Stimulated activated naive B cell treated with anti-CD40 and anti-IgM and Interleukin-4, amounts not matched to agents 10 μg/mL and 1 μg/mL and 100 μg/mL, for 72 hours (primary cell): ENCODE measurements at regions not wholly inside any gene's neighbourhood (a gene's known extent, or its start where the extent isn't known, plus 50 kb on each side); places are given as distances from the start of the nearest gene placed in this dataset.
A peak's percentile ranks its signal among the peaks of the same experiment; 100 is the strongest.

Source experiments
- ATAC-seq, 2 donors: fragments of 150-1000 bp; cut with Tn5 transposase; replicated peaks; 2 replicates each; pipeline ENCODE4 v1.10.0; 2021; ENCODE audit warnings: moderate library complexity in 1 of 2
- DNase-seq: peaks from one replicate; pipeline ENCODE4 v3.0.0; 2021
- H3K27ac Mint-ChIP-seq: one replicate; pipeline ENCODE4 v1.8.0; 2022; ENCODE audit warnings: mild to moderate bottlenecking, mixed read lengths
- H3K27me3 Mint-ChIP-seq, 2 donors: one replicate each; pipeline ENCODE4 v1.8.0; 2022; ENCODE audit warnings: mixed read lengths in 2 of 2
- H3K36me3 Mint-ChIP-seq, 2 donors: one replicate each; pipeline ENCODE4 v1.8.0; 2022; ENCODE audit warnings: mixed read lengths in 2 of 2, mild to moderate bottlenecking in 1 of 2
- H3K4me1 Mint-ChIP-seq, 2 donors: one replicate each; pipeline ENCODE4 v1.8.0; 2022; ENCODE audit warnings: mixed read lengths in 2 of 2, mild to moderate bottlenecking in 1 of 2
- H3K4me3 Mint-ChIP-seq, 2 donors: one replicate each; pipeline ENCODE4 v1.8.0; 2022; ENCODE audit warnings: mild to moderate bottlenecking in 2 of 2, mixed read lengths in 2 of 2, moderate library complexity in 1 of 2
- H3K9me3 Mint-ChIP-seq, 2 donors: one replicate each; pipeline ENCODE4 v1.8.0; 2022; ENCODE audit warnings: mixed read lengths in 2 of 2, mild to moderate bottlenecking in 1 of 2

- Mint-ChIP-seq H3K27ac (no peak overlapping the region), H3K4me3 (no peak overlapping the region), H3K9me3 (peaks cover 0 to 2% of the 10 kb centered on the region in 2 donors), H3K27me3 (peaks cover 0 to 19% of the 10 kb centered on the region in 2 donors), H3K4me1 (no peaks in the 10 kb centered on the region), H3K36me3 (no peaks in the 10 kb centered on the region)
- ATAC-seq (no peak), DNase-seq (no peak)
Observed at GRCh38 chr6:163806755-163807499, 392.4 kb downstream of the QKI start.

- Mint-ChIP-seq H3K4me1 (no peaks in the 10 kb centered on the region), H3K27me3 (peaks cover 0 to 19% of the 10 kb centered on the region in 2 donors)
- no peak for ATAC-seq
Observed at GRCh38 chr6:163804991-163805390, 390.5 kb downstream of the QKI start.

GRCh38 chr6:163802267-163802666 is 387.7 kb downstream of the QKI start:
- Mint-ChIP-seq H3K27me3 (peaks cover 5 to 26% of the 10 kb centered on the region in 2 donors), H3K27ac (no peak overlapping the region), H3K36me3 (peaks cover 2 to 5% of the 10 kb centered on the region in 2 donors), H3K4me3 (no peak overlapping the region), H3K4me1 (no peaks in the 10 kb centered on the region), H3K9me3 (peaks cover 5 to 12% of the 10 kb centered on the region in 2 donors)
- DNase-seq (no peak), ATAC-seq (no peak)

More at GRCh38 chr6:163804991-163805390, 390.5 kb downstream of the QKI start:
- DNase-seq = no peak
- Mint-ChIP-seq H3K4me3 (no peak overlapping the region), H3K36me3 (peaks cover 0 to 2% of the 10 kb centered on the region in 2 donors), H3K9me3 (peaks cover 0 to 5% of the 10 kb centered on the region in 2 donors), H3K27ac (no peak overlapping the region)

GRCh38 chr6:163797296-163797845 is 382.9 kb downstream of the QKI start:
- H3K4me1 Mint-ChIP-seq = no peaks in the 10 kb centered on the region
- no peak overlapping the region for H3K4me3 Mint-ChIP-seq
- DNase-seq = no peak
- peaks cover 10 to 27% of the 10 kb centered on the region in 2 donors for H3K27me3 Mint-ChIP-seq
- H3K27ac Mint-ChIP-seq = no peak overlapping the region
- peaks cover 5 to 10% of the 10 kb centered on the region in 2 donors for H3K9me3 Mint-ChIP-seq
- H3K36me3 Mint-ChIP-seq = peaks cover 2 to 5% of the 10 kb centered on the region in 2 donors
- ATAC-seq = no peak

- H3K4me1 Mint-ChIP-seq = peaks cover 0 to 6% of the 10 kb centered on the region in 2 donors
- peaks cover 2 to 5% of the 10 kb centered on the region in 2 donors for H3K9me3 Mint-ChIP-seq
- no peak overlapping the region for H3K4me3 Mint-ChIP-seq
- H3K27ac Mint-ChIP-seq = no peak overlapping the region
- ATAC-seq = peak; percentile 69 to 87
- peaks cover 11 to 35% of the 10 kb centered on the region in 2 donors for H3K27me3 Mint-ChIP-seq
- no peak for DNase-seq
- H3K36me3 Mint-ChIP-seq = peaks cover 0 to 5% of the 10 kb centered on the region in 2 donors
Observed at GRCh38 chr6:163793011-163793983, 378.8 kb downstream of the QKI start.

GRCh38 chr6:163790266-163790840 is 375.8 kb downstream of the QKI start:
- DNase-seq (no peak), ATAC-seq (no peak)
- H3K27me3 Mint-ChIP-seq = peaks cover 9 to 33% of the 10 kb centered on the region in 2 donors
- H3K4me3 Mint-ChIP-seq = no peak overlapping the region
- peaks cover 0 to 6% of the 10 kb centered on the region in 2 donors for H3K4me1 Mint-ChIP-seq
- no peak overlapping the region for H3K27ac Mint-ChIP-seq
- H3K9me3 Mint-ChIP-seq = no peaks in the 10 kb centered on the region
- H3K36me3 Mint-ChIP-seq = no peaks in the 10 kb centered on the region

- peaks cover 9 to 33% of the 10 kb centered on the region in 2 donors for H3K27me3 Mint-ChIP-seq
- H3K27ac Mint-ChIP-seq = peak overlapping the region; percentile 4
- no peak for DNase-seq
Observed at GRCh38 chr6:163789199-163789810, 374.8 kb downstream of the QKI start.

GRCh38 chr6:163786995-163787671 is 372.6 kb downstream of the QKI start:
- ATAC-seq (peak in 1 of 2 donors; percentile 41), DNase-seq (no peak)
- peaks cover 0 to 1% of the 10 kb centered on the region in 2 donors for H3K36me3 Mint-ChIP-seq
- H3K4me1 Mint-ChIP-seq = peaks cover 7 to 16% of the 10 kb centered on the region in 2 donors
- no peak overlapping the region for H3K27ac Mint-ChIP-seq
- peaks cover 8 to 26% of the 10 kb centered on the region in 2 donors for H3K27me3 Mint-ChIP-seq
- peaks cover 0 to 1% of the 10 kb centered on the region in 2 donors for H3K9me3 Mint-ChIP-seq
- no peak overlapping the region for H3K4me3 Mint-ChIP-seq

More at GRCh38 chr6:163789199-163789810, 374.8 kb downstream of the QKI start:
- no peaks in the 10 kb centered on the region for H3K36me3 Mint-ChIP-seq
- peak in 1 of 2 donors; percentile 23 for ATAC-seq
- H3K9me3 Mint-ChIP-seq = no peaks in the 10 kb centered on the region
- peaks cover 0 to 6% of the 10 kb centered on the region in 2 donors for H3K4me1 Mint-ChIP-seq
- no peak overlapping the region for H3K4me3 Mint-ChIP-seq

GRCh38 chr6:163782436-163783003 is 368.0 kb downstream of the QKI start:
- no peak overlapping the region for H3K27ac Mint-ChIP-seq
- peaks cover 4 to 12% of the 10 kb centered on the region in 2 donors for H3K27me3 Mint-ChIP-seq
- H3K4me3 Mint-ChIP-seq = peak overlapping the region in 1 of 2 donors; percentile 53
- ATAC-seq (peak; percentile 76 to 89), DNase-seq (peak; percentile 2)
- H3K9me3 Mint-ChIP-seq = peaks cover 0 to 1% of the 10 kb centered on the region in 2 donors
- H3K36me3 Mint-ChIP-seq = peaks cover 0 to 1% of the 10 kb centered on the region in 2 donors
- H3K4me1 Mint-ChIP-seq = peaks cover 7 to 12% of the 10 kb centered on the region in 2 donors

GRCh38 chr6:163780994-163781393 is 366.5 kb downstream of the QKI start:
- Mint-ChIP-seq H3K4me1 (peaks cover 7 to 12% of the 10 kb centered on the region in 2 donors), H3K27ac (no peak overlapping the region), H3K9me3 (peaks cover 0 to 1% of the 10 kb centered on the region in 2 donors), H3K27me3 (peaks cover 4 to 7% of the 10 kb centered on the region in 2 donors), H3K4me3 (no peak overlapping the region), H3K36me3 (peaks cover 0 to 1% of the 10 kb centered on the region in 2 donors)
- DNase-seq = no peak
- no peak for ATAC-seq

GRCh38 chr6:163779727-163780284 is 365.3 kb downstream of the QKI start:
- DNase-seq (no peak), ATAC-seq (no peak)
- Mint-ChIP-seq H3K27me3 (peaks cover 4 to 7% of the 10 kb centered on the region in 2 donors), H3K36me3 (peaks cover 0 to 1% of the 10 kb centered on the region in 2 donors), H3K9me3 (peaks cover 0 to 1% of the 10 kb centered on the region in 2 donors), H3K4me1 (peaks cover 7 to 12% of the 10 kb centered on the region in 2 donors), H3K27ac (no peak overlapping the region), H3K4me3 (no peak overlapping the region)

GRCh38 chr6:163777716-163778115 is 363.2 kb downstream of the QKI start:
- Mint-ChIP-seq H3K9me3 (peaks cover 0 to under 1% of the 10 kb centered on the region in 2 donors), H3K4me3 (no peak overlapping the region), H3K36me3 (peaks cover 0 to under 1% of the 10 kb centered on the region in 2 donors), H3K27me3 (peaks cover 2 to 3% of the 10 kb centered on the region in 2 donors), H3K27ac (no peak overlapping the region), H3K4me1 (peaks cover 3 to 7% of the 10 kb centered on the region in 2 donors)
- ATAC-seq (no peak), DNase-seq (no peak)
